ENCODE measurements at regions not wholly inside any gene's neighbourhood (a gene's known extent, or its start where the extent isn't known, plus 50 kb on each side); places are given as distances from the start of the nearest gene placed in this dataset.
A peak's percentile ranks its signal among the peaks of the same experiment; 100 is the strongest.

GRCh38 chr21:37967036-37967435 lies 50.8 kb upstream of the KCNJ6 start:
- H3K4me1 ChIP-seq (ENCODE audit: control insufficient read depth, insufficient read depth, low read length), result no peaks in the 10 kb centered on the region
- H3K4me3 ChIP-seq (ENCODE audit: low read depth, low read length), result no peak overlapping the region
- H3K9me3 ChIP-seq (ENCODE audit: control insufficient read depth, insufficient read depth, low read depth, low read length), result no peaks in the 10 kb centered on the region
- no peak overlapping the region for H3K27ac ChIP-seq (ENCODE audit: extremely low read depth, low read depth, low read length)
- TF ChIP-seq SETDB1 (IDR thresholded peaks at IDR 0.05; ENCODE audit: insufficient read length, low read length), result no peak
- TF ChIP-seq ZNF701 (tag by site-specific recombination; IDR thresholded peaks at IDR 0.05), result no peak
- no peak for TF ChIP-seq ZNF623 (tag by site-specific recombination; IDR thresholded peaks at IDR 0.05)
- TF ChIP-seq MEIS1 (CRISPR knock-in tag; IDR thresholded peaks at IDR 0.05; ENCODE audit: borderline replicate concordance), result no peak
- no peak for TF ChIP-seq ZSCAN18 (tag by site-specific recombination; IDR thresholded peaks at IDR 0.05)
- POLR2A ChIA-PET, result no interaction called here
- H3K36me3 ChIP-seq (ENCODE audit: control insufficient read depth in 2 of 2, insufficient read depth in 1 of 2, low read length in 2 of 2), result no peaks in the 10 kb centered on the region
- CTCF ChIA-PET, result no interaction called here

GRCh38 chr21:37968744-37969143 lies 52.5 kb upstream of the KCNJ6 start:
- ChIA-PET CTCF (interaction anchor here (0.6 kb wide), 1 partner anchor 267 kb away, joined by 4 read pairs; no protein-coding TSS in a partner anchor), POLR2A (no interaction called here)
- TF ChIP-seq KLF1 (tag by site-specific recombination; IDR thresholded peaks at IDR 0.05) (no peak), ZNF114 (tag by site-specific recombination; IDR thresholded peaks at IDR 0.05) (no peak), ATF2 (tag by site-specific recombination; IDR thresholded peaks at IDR 0.05; ENCODE audit: low read depth) (peak; percentile 66)
- no peaks in the 10 kb centered on the region for H3K4me1 ChIP-seq (ENCODE audit: control insufficient read depth, insufficient read depth, low read length)
- H3K4me3 ChIP-seq (ENCODE audit: low read depth, low read length), result no peak overlapping the region
- H3K9me3 ChIP-seq (ENCODE audit: control insufficient read depth, insufficient read depth, low read depth, low read length), result no peaks in the 10 kb centered on the region
- no peaks in the 10 kb centered on the region for H3K36me3 ChIP-seq (ENCODE audit: control insufficient read depth in 2 of 2, insufficient read depth in 1 of 2, low read length in 2 of 2)
- H3K27ac ChIP-seq (ENCODE audit: extremely low read depth, low read depth, low read length), result no peak overlapping the region

GRCh38 chr21:37970548-37970947 lies 54.3 kb upstream of the KCNJ6 start:
- ChIA-PET CTCF (interaction anchor here (0.5 to 1.4 kb wide), 2 partner anchors 18 to 270 kb away, joined by 3 read pairs; no protein-coding TSS in a partner anchor), POLR2A (no interaction called here)
- Histone ChIP-seq H3K9me3 (ENCODE audit: control insufficient read depth, insufficient read depth, low read depth, low read length) (no peaks in the 10 kb centered on the region), H3K36me3 (ENCODE audit: control insufficient read depth in 2 of 2, insufficient read depth in 1 of 2, low read length in 2 of 2) (no peaks in the 10 kb centered on the region), H3K4me1 (ENCODE audit: control insufficient read depth, insufficient read depth, low read length) (no peaks in the 10 kb centered on the region), H3K27ac (ENCODE audit: extremely low read depth, low read depth, low read length) (no peak overlapping the region), H3K4me3 (ENCODE audit: low read depth, low read length) (no peak overlapping the region)
- TF ChIP-seq ZNF18 (tag by site-specific recombination; IDR thresholded peaks at IDR 0.05), result no peak
- TF ChIP-seq ZNF214 (tag by site-specific recombination; IDR thresholded peaks at IDR 0.05; ENCODE audit: borderline replicate concordance), result no peak
- TF ChIP-seq ZNF548 (tag by site-specific recombination; IDR thresholded peaks at IDR 0.05), result no peak
- no peak for TF ChIP-seq HOXD13 (CRISPR knock-in tag; IDR thresholded peaks at IDR 0.05; ENCODE audit: borderline replicate concordance)
- no peak for TF ChIP-seq ZNF112 (tag by site-specific recombination; IDR thresholded peaks at IDR 0.05)
- no peak for TF ChIP-seq ZNF48 (tag by site-specific recombination; IDR thresholded peaks at IDR 0.05)
- no peak for TF ChIP-seq PRDM10 (tag by site-specific recombination; IDR thresholded peaks at IDR 0.05)
- no peak for TF ChIP-seq INSM2 (tag by site-specific recombination; IDR thresholded peaks at IDR 0.05)
- no peak for TF ChIP-seq ZNF148 (tag by site-specific recombination; IDR thresholded peaks at IDR 0.05; ENCODE audit: borderline replicate concordance)
- no peak for TF ChIP-seq RBAK (tag by site-specific recombination; IDR thresholded peaks at IDR 0.05)
